Naive thymus-derived CD8-positive, alpha-beta T cell (primary cell): ENCODE measurements at regions not wholly inside any gene's neighbourhood (a gene's known extent, or its start where the extent isn't known, plus 50 kb on each side); places are given as distances from the start of the nearest gene placed in this dataset.

Experiments used
- ATAC-seq, 2 donors: fragments of 150-1000 bp; cut with Tn5 transposase in 1 of 2; sonication (Bioruptor Pico), chemical (Tn5 transposase) in 1 of 2; 1 replicate in 1 of 2; 2 replicates in 1 of 2; pipeline ENCODE4 v1.10.0; 2021; ENCODE audit warnings: mild to moderate bottlenecking in 2 of 2, moderate library complexity in 2 of 2
- POLR2A ChIA-PET: fragments of 350-600 bp; sonication (Branson Sonifier 250); formaldehyde crosslinking; loops from one replicate; lab custom pipeline; 2021; ENCODE audit warnings: antibody characterized with exemption; lab: Charles Lee
- DNase-seq, 10 donors: peaks; one replicate each; pipeline versions ENCODE4 v3.0.0 to v3.0.0-alpha.2; 2020 to 2022
- H3K27ac Mint-ChIP-seq, 10 donors: one replicate each; pipeline ENCODE4 v1.8.0; 2020 to 2022; ENCODE audit warnings: mild to moderate bottlenecking in 10 of 10, mixed read lengths in 10 of 10, moderate library complexity in 4 of 10, inconsistent platforms in 1 of 10
- H3K27me3 Mint-ChIP-seq, 5 donors: one replicate each; pipeline ENCODE4 v1.8.0; 2021 to 2022; ENCODE audit warnings: mixed read lengths in 5 of 5
- H3K36me3 Mint-ChIP-seq, 3 donors: one replicate each; pipeline ENCODE4 v1.8.0; 2020 to 2022; ENCODE audit warnings: mixed read lengths in 3 of 3, mild to moderate bottlenecking in 2 of 3, inconsistent platforms in 1 of 3
- H3K4me1 Mint-ChIP-seq, 4 donors: one replicate each; pipeline ENCODE4 v1.8.0; 2021 to 2022; ENCODE audit warnings: mixed read lengths in 4 of 4
- H3K4me3 Mint-ChIP-seq, 10 donors: one replicate each; pipeline ENCODE4 v1.8.0; 2020 to 2022; ENCODE audit warnings: mild to moderate bottlenecking in 10 of 10, mixed read lengths in 10 of 10, moderate library complexity in 6 of 10, inconsistent platforms in 1 of 10
- H3K9me3 Mint-ChIP-seq, 9 donors: one replicate each; pipeline ENCODE4 v1.8.0; 2020 to 2022; ENCODE audit warnings: mixed read lengths in 9 of 9, mild to moderate bottlenecking in 3 of 9, inconsistent platforms in 1 of 9, moderate library complexity in 1 of 9

DNA sequence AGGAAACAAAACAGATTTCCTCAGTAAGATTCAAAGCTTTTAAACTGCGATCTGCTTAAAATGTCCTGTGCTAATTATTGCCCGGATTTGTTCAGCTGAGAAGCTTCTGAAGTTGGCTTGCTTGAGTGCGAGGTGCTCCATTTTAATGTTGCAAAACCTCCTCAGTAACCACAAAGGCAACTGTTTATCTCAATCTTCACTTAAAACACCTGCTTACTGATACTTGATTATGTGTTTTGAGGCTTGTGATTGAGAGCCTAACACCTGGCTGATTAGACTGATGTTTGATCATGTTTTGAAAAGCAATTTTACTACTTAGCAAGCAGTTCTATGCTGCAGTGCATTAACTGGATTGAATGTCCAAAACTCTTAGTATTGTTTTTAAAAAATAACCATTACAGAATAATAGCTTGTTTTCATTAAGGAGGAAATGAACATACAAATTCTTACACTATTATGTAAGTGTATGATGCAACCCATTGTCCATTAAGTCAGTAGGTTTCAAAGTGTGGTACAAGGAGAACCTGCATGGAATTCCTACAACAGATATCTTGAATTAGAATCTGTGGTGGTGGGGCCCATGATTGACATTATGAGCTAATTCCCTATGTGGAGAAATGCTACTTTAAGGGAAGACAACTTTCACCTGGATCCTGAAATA lies 96.9 kb upstream of the FAM180A start:
- H3K27ac Mint-ChIP-seq: no peak overlapping the region
- no peaks in the 10 kb centered on the region for H3K36me3 Mint-ChIP-seq
- DNase-seq: no peak
- peaks cover 0 to 4% (median 0%) of the 10 kb centered on the region in 9 donors for H3K9me3 Mint-ChIP-seq
- H3K27me3 Mint-ChIP-seq: peaks cover 0 to 3% (median 0%) of the 10 kb centered on the region in 5 donors
- no peaks in the 10 kb centered on the region for H3K4me1 Mint-ChIP-seq
- H3K4me3 Mint-ChIP-seq: no peak overlapping the region
- POLR2A ChIA-PET: no interaction called here
- no peak for ATAC-seq

DNA sequence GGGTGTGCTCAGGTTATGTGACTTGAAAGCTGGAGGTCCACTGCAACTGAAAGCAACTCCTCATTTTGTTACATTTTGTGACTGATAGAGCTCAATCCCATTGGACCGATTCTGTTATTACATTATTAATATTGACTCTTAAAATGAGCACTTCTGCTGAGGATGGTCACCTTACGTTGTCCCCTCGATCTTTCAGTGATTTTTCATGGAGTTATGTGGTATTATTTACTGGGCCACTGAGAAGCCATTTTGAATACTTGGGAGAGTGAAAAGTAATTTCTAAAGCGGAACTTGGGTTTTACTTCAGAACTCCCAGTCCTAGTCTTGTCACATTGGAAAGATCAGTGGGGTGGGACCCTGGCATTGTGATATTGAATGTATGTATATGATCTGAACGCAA lies 96.3 kb upstream of the FAM180A start:
- H3K36me3 Mint-ChIP-seq: no peaks in the 10 kb centered on the region
- H3K27me3 Mint-ChIP-seq: peaks cover 0 to 3% (median 0%) of the 10 kb centered on the region in 5 donors
- ATAC-seq: no peak
- H3K27ac Mint-ChIP-seq: no peak overlapping the region
- no peaks in the 10 kb centered on the region for H3K4me1 Mint-ChIP-seq
- no peak overlapping the region for H3K4me3 Mint-ChIP-seq
- DNase-seq: no peak
- POLR2A ChIA-PET: no interaction called here
- H3K9me3 Mint-ChIP-seq: peaks cover 0 to 4% (median 0%) of the 10 kb centered on the region in 9 donors

DNA sequence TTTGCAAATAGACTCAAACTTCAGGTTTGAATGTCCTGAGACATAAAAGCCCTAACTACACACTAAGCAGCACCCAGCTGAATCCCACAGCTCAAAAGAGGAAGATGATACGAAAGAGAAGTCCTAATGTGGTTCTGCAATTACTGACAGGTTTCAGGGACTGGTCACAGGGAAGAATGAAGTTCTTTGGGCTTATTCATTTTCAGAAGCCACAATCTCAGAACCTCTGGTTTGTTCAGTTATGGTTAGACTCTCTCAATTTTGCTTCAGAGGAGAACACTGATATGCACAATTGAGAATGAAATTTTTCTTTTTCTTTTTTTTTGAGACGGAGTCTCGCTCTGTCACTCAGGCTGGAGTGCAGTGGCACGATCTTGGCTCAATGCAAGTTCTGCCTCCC lies 94.6 kb upstream of the FAM180A start:
- POLR2A ChIA-PET: no interaction called here
- peaks cover 0 to 3% (median 0%) of the 10 kb centered on the region in 5 donors for H3K27me3 Mint-ChIP-seq
- no peak for DNase-seq
- H3K36me3 Mint-ChIP-seq: no peaks in the 10 kb centered on the region
- H3K27ac Mint-ChIP-seq: no peak overlapping the region
- H3K4me1 Mint-ChIP-seq: no peaks in the 10 kb centered on the region
- H3K9me3 Mint-ChIP-seq: peaks cover 0 to 4% (median 0%) of the 10 kb centered on the region in 9 donors
- no peak for ATAC-seq
- no peak overlapping the region for H3K4me3 Mint-ChIP-seq

DNA sequence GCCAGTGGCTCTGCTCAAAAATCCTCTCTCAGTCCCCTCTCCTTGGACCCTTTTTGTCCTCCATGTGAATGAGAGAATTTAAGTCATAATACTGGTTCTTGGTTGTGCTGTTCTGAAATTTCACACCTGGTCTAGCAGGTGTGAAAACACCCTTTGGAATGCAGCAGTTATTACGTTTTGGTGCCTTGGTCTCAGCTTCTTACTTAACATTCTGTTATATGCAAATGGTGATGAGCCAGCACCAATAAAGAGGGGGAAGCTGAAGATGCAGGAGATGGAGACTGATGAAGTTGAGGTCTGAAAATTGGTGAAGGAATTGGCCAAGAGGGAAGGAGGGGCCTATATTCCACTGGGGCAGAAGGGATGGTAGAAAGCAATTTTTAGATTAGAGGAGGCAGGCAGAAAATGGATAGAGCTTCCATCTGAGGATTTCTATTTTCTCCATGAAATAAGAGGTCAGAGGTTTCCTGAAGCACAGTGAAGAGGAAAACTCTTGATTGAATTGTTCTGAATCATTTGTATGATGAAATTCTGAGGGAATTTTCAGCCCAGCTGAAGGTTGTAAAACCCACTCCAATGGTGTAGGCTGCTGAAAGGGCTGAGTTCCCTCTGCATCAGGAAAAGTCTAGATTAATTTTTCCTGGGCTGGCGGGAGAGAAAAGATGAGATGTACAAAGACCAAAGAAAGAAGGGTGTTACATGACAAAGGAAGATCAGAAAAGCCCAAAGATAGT lies 94.0 kb upstream of the FAM180A start:
- Mint-ChIP-seq H3K27ac (no peak overlapping the region), H3K4me3 (no peak overlapping the region), H3K27me3 (peaks cover 0 to 3% (median 0%) of the 10 kb centered on the region in 5 donors), H3K4me1 (no peaks in the 10 kb centered on the region), H3K36me3 (no peaks in the 10 kb centered on the region), H3K9me3 (peaks cover 0 to 4% (median 0%) of the 10 kb centered on the region in 9 donors)
- DNase-seq (no peak), ATAC-seq (no peak)
- POLR2A ChIA-PET: no interaction called here

DNA sequence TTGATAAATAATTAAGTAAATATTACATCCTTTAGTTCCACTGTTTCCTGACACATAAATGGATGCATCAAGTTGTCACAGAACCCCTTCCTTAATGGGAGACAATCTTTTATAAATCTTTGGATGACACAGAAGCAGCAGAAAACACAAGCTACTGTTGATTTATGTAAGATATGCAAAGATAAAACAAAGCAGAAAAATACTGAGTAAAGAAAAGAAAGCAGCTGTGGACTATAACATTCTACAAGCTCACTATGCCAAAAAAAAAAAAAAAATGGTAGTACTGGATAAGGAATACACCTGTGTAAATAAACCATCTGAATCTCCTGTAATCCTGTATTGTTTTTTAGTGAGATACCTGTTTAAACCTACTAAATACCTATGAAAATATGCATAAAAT lies 92.0 kb upstream of the FAM180A start:
- H3K27ac Mint-ChIP-seq: no peak overlapping the region
- no peaks in the 10 kb centered on the region for H3K36me3 Mint-ChIP-seq
- peaks cover 0 to 1% (median 0%) of the 10 kb centered on the region in 5 donors for H3K27me3 Mint-ChIP-seq
- no peak overlapping the region for H3K4me3 Mint-ChIP-seq
- no peaks in the 10 kb centered on the region for H3K9me3 Mint-ChIP-seq
- ATAC-seq (no peak), DNase-seq (no peak)
- POLR2A ChIA-PET: interaction anchor here (0.6 kb wide), 1 partner anchor 71 kb away, joined by 3 read pairs; no protein-coding TSS in a partner anchor
- H3K4me1 Mint-ChIP-seq: no peaks in the 10 kb centered on the region

DNA sequence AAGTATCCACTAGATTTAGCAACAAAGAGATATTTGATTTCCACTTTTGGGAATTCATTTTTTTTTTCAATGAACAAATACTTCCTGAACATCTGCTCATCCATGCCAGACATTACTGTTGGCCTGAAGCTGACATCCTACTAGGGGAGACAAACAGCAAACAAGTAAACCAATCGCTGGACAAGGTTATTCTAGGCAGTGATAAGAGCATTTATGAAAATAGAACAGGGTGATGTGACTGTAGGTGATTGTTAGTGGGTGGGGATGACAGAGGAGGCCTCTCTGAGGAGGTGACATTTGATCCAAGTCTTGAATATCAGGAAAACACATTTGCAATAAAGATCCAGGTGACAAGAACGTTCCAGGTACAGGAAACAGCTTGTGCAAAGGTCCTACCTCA lies 89.1 kb upstream of the FAM180A start:
- no peak for ATAC-seq

DNA sequence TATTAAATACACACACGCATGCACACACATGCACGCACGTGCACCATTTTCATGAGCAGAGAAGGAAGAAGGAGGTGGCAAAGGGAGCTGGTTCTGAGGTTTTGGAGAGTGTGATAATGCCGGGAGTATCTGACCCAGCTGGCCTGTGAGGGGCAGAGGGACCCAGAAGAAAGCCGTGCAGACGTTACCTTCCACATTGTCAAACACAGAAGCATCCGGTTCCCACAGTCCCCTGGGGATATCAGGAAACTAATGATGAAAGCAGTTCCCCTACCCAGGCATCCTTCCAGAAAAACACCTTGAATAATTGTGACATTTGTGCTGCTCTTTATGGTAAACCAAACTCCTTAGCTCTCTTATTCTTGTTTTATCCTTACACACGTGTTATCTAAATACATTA lies 85.7 kb upstream of the FAM180A start:
- POLR2A ChIA-PET: no interaction called here
- Mint-ChIP-seq H3K4me1 (peaks cover 8 to 24% (median 12%) of the 10 kb centered on the region in 4 donors), H3K9me3 (no peaks in the 10 kb centered on the region), H3K4me3 (no peak overlapping the region), H3K27ac (no peak overlapping the region), H3K36me3 (no peaks in the 10 kb centered on the region), H3K27me3 (peaks cover 0 to 16% (median 1%) of the 10 kb centered on the region in 5 donors)
- no peak for DNase-seq
- ATAC-seq: no peak

More for the DNA sequence above, 89.1 kb upstream of the FAM180A start:
- no peaks in the 10 kb centered on the region for H3K36me3 Mint-ChIP-seq
- no peak for DNase-seq
- no peaks in the 10 kb centered on the region for H3K9me3 Mint-ChIP-seq
- H3K27ac Mint-ChIP-seq: no peak overlapping the region
- peaks cover 0 to 6% (median 0%) of the 10 kb centered on the region in 4 donors for H3K4me1 Mint-ChIP-seq
- POLR2A ChIA-PET: no interaction called here
- H3K27me3 Mint-ChIP-seq: no peaks in the 10 kb centered on the region
- no peak overlapping the region for H3K4me3 Mint-ChIP-seq

DNA sequence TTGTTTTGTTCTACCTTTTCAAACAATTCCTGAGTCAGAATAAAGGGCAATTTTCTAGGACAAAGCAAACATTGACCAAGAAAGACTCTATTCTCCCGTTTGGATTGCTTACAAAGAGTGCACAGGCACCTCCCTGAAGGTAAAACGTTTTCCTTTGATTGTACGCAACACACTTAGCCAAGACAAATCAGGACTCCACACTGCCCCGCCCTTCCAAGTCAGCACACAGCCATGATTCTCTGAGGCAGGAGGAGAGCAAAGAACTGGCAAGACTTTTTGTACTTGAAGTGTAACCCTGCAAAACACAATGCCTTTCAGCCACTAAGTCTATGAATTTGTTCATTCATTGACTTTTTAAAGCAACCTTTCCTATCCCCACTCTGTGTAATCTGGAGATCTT lies 85.0 kb upstream of the FAM180A start:
- Mint-ChIP-seq H3K4me3 (no peak overlapping the region), H3K9me3 (no peaks in the 10 kb centered on the region), H3K36me3 (no peaks in the 10 kb centered on the region), H3K27me3 (peaks cover 0 to 16% (median 1%) of the 10 kb centered on the region in 5 donors), H3K27ac (peak overlapping the region in 1 of 10 donors; percentile 3), H3K4me1 (peaks cover 8 to 24% (median 12%) of the 10 kb centered on the region in 4 donors)
- POLR2A ChIA-PET: no interaction called here
- DNase-seq (no peak), ATAC-seq (no peak)

DNA sequence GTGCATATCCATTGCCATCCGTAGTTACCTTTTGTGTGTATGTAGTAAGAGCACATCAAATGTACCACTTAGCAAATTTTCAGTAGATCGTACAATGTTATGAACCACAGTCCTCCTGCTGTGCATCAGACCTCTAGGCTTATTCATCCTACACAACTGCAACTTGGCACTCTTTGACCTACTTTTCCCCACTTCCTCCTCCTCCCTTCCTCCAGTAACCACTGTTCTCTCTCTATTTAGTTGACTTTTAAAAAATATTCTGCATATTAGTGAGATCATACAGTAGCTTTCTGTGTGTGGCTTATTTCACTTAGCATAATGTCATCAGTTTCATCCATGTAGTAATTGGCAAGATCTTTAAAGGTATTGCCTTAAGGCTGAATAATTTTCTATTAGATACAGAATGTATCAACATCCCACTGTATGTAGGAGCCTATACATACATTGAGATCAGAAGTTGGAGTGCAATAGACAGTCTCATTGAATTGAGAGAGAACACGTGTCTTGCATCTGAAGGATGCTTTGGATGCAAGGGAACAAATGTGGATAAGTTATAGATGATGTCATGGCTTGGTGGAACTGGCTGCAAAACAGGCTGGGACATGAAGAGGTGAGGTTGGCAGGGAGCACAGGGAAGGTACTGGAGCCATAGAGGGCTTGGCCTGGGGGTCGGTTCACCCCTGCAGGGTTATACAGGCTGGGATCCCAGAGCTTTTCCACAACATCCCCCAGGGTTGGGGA lies 83.0 kb upstream of the FAM180A start:
- no peaks in the 10 kb centered on the region for H3K9me3 Mint-ChIP-seq
- peak overlapping the region in 4 of 10 donors; percentile 1 to 55 (median 35) for H3K27ac Mint-ChIP-seq
- ATAC-seq (no peak), DNase-seq (peak in 1 of 10 donors; percentile 5)
- H3K36me3 Mint-ChIP-seq: no peaks in the 10 kb centered on the region
- peaks cover 0 to 16% (median 1%) of the 10 kb centered on the region in 5 donors for H3K27me3 Mint-ChIP-seq
- peak overlapping the region in 1 of 10 donors; percentile 31 for H3K4me3 Mint-ChIP-seq
- POLR2A ChIA-PET: no interaction called here
- H3K4me1 Mint-ChIP-seq: peaks cover 8 to 24% (median 12%) of the 10 kb centered on the region in 4 donors

DNA sequence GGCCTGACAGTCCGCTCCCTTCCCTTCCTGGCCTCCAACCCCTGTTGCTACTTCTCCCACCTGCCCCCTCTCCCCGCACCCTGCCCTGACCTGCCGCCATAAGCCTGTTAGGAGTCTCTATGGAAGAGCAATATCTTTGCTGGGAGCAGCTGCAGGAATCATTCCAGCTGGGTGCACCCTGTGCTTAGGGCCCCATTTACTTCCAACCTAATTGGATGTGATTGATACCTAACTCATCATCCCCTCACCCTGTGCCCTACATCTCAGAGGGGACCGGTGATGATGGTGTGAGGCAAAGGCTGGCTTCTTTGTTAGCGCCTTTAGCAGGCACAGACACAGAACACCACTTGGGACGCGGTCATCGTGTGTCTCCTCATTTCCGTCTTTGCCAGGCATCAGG lies 80.0 kb upstream of the FAM180A start:
- Mint-ChIP-seq H3K36me3 (no peaks in the 10 kb centered on the region), H3K27me3 (peaks cover 0 to 16% (median 1%) of the 10 kb centered on the region in 5 donors), H3K4me3 (no peak overlapping the region), H3K4me1 (peaks cover 8 to 20% (median 12%) of the 10 kb centered on the region in 4 donors), H3K27ac (peak overlapping the region in 1 of 10 donors; percentile 74), H3K9me3 (no peaks in the 10 kb centered on the region)
- POLR2A ChIA-PET: no interaction called here
- no peak for DNase-seq
- ATAC-seq: no peak

DNA sequence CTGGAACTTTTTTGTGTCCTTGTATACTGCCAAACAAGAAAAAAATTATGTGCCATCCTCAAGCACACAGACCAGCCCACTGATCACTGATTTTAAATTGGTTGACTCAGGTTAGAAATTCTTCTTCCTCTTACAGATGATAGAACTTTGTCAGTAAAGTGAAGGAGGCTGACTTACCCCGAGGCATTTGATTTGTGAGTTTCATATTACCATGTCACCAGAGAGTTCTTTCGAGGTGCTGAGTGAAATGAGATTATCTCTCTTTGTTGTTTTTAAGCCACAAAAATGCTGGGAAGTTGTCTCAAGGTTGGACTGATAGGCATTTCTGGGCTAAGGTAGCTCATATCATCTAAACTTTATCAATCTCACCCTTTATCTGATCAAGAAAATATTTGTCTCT lies 78.8 kb upstream of the FAM180A start:
- H3K27ac Mint-ChIP-seq: no peak overlapping the region
- no peaks in the 10 kb centered on the region for H3K36me3 Mint-ChIP-seq
- H3K27me3 Mint-ChIP-seq: peaks cover 0 to 14% (median 1%) of the 10 kb centered on the region in 5 donors
- no peak for DNase-seq
- H3K9me3 Mint-ChIP-seq: no peaks in the 10 kb centered on the region
- no peak for ATAC-seq
- H3K4me3 Mint-ChIP-seq: no peak overlapping the region
- POLR2A ChIA-PET: no interaction called here
- peaks cover 8 to 17% (median 12%) of the 10 kb centered on the region in 4 donors for H3K4me1 Mint-ChIP-seq

DNA sequence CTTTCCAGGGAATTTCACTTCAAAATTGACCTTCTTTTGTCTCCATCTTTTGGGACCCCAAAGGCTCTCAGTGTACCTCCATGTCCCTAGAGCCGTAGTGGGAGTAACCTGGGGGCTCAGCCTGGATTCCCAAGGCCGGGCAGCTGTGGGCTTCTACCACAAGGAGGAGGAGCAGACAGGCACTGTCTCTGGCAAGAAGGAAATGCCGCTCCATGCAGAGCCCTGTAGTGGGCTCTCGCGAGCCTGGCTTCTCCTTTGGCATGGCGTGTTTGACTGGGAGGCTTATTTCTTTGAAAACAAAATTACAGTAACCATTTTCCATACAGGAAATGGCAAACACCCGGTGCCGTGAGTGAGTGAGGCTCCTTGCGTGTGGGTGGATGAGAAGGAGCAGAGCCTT lies 76.8 kb upstream of the FAM180A start:
- Mint-ChIP-seq H3K36me3 (no peaks in the 10 kb centered on the region), H3K9me3 (no peaks in the 10 kb centered on the region), H3K4me1 (peaks cover 0 to under 1% (median under 1%) of the 10 kb centered on the region in 4 donors), H3K27me3 (peaks cover 0 to 2% (median 0%) of the 10 kb centered on the region in 5 donors), H3K4me3 (no peak overlapping the region), H3K27ac (no peak overlapping the region)
- POLR2A ChIA-PET: no interaction called here
- DNase-seq (no peak), ATAC-seq (no peak)

DNA sequence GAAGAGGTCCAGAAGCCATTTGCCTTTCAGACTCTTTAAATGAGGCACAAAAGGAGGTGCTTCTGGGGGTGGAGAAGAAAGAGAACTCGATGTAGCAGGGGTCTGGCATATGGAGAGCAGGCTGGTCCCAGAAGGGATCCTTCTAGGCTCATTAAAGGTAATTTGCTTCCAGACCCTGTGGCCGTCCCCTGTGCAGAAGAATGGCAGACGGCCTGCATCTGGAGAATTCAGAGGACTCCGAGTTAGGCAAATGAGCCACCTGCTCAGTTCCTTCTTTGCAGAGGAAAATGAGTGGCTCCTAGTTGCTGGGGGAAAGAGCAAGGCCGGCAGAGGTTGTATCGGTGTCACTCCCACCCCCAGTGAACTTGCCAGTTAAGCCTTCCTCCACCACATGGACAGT lies 73.8 kb upstream of the FAM180A start:
- H3K9me3 Mint-ChIP-seq: no peaks in the 10 kb centered on the region
- H3K27ac Mint-ChIP-seq: no peak overlapping the region
- no peaks in the 10 kb centered on the region for H3K4me1 Mint-ChIP-seq
- POLR2A ChIA-PET: no interaction called here
- DNase-seq (no peak), ATAC-seq (no peak)
- H3K4me3 Mint-ChIP-seq: no peak overlapping the region
- peaks cover 0 to 4% (median 0%) of the 10 kb centered on the region in 5 donors for H3K27me3 Mint-ChIP-seq
- H3K36me3 Mint-ChIP-seq: no peaks in the 10 kb centered on the region
